Neural progenitor cell (in vitro differentiated cells): ENCODE measurements at regions not wholly inside any gene's neighbourhood (a gene's known extent, or its start where the extent isn't known, plus 50 kb on each side); places are given as distances from the start of the nearest gene placed in this dataset.

Experiments used
- DNase-seq: peaks from one replicate; pipeline ENCODE4 v3.0.0-alpha.2; 2016; ENCODE audit warnings: low spot score
- H2AFZ ChIP-seq: fragments of 200-600 bp; sonication (generic); replicated peaks from 2 replicates; pipeline ENCODE4 v1.6.1; 2016; ENCODE audit warnings: antibody characterized with exemption
- H3F3A ChIP-seq: fragments of 200-600 bp; sonication (generic); 2 replicates; pipeline ENCODE4 v1.6.1; 2016; ENCODE audit warnings: antibody characterized with exemption, low read depth
- H3K27ac ChIP-seq: fragments of 200-600 bp; sonication (generic); 2 replicates; pipeline ENCODE4 v1.5.1; 2016; ENCODE audit warnings: mild to moderate bottlenecking
- H3K27me3 ChIP-seq: fragments of 200-600 bp; sonication (generic); 2 replicates; pipeline ENCODE4 v1.6.1; 2016; ENCODE audit warnings: mild to moderate bottlenecking, moderate library complexity
- H3K36me3 ChIP-seq: fragments of 200-600 bp; sonication (generic); 2 replicates; pipeline ENCODE4 v1.5.1; 2016
- H3K4me1 ChIP-seq: fragments of 200-600 bp; sonication (generic); 2 replicates; pipeline ENCODE4 v1.6.1; 2016; ENCODE audit warnings: mixed run types
- H3K4me2 ChIP-seq: fragments of 200-600 bp; sonication (generic); 2 replicates; pipeline ENCODE4 v1.6.1; 2016
- H3K4me3 ChIP-seq: fragments of 200-600 bp; sonication (generic); 2 replicates; pipeline ENCODE4 v1.5.1; 2016
- H3K79me2 ChIP-seq: fragments of 200-600 bp; sonication (generic); 2 replicates; pipeline ENCODE4 v1.6.1; 2016; ENCODE audit warnings: low read depth
- H3K9ac ChIP-seq: fragments of 200-600 bp; sonication (generic); 2 replicates; pipeline ENCODE4 v1.6.1; 2016
- H3K9me3 ChIP-seq: fragments of 200-600 bp; sonication (generic); 2 replicates; pipeline ENCODE4 v1.5.1; 2016; ENCODE audit warnings: low read depth
- H4K20me1 ChIP-seq: fragments of 200-600 bp; sonication (generic); 2 replicates; pipeline ENCODE4 v1.6.1; 2016; ENCODE audit warnings: low read depth
- H3K27ac Mint-ChIP-seq: 3 replicates; pipeline ENCODE4 v1.8.0; 2021; ENCODE audit warnings: mixed read lengths
- H3K27me3 Mint-ChIP-seq: 2 replicates; pipeline ENCODE4 v1.8.0; 2022; ENCODE audit warnings: low read depth, mild to moderate bottlenecking, inconsistent platforms, moderate library complexity, mixed read lengths; ENCODE audit not compliant: insufficient read depth
- H3K36me3 Mint-ChIP-seq: 3 replicates; pipeline ENCODE4 v1.8.0; 2021; ENCODE audit warnings: mixed read lengths
- H3K4me1 Mint-ChIP-seq: 3 replicates; pipeline ENCODE4 v1.8.0; 2021; ENCODE audit warnings: mixed read lengths
- H3K4me3 Mint-ChIP-seq: 3 replicates; pipeline ENCODE4 v1.8.0; 2021; ENCODE audit warnings: mild to moderate bottlenecking, moderate library complexity, mixed read lengths
- H3K9me3 Mint-ChIP-seq: 3 replicates; pipeline ENCODE4 v1.8.0; 2020; ENCODE audit warnings: mixed read lengths
- EZH2 ChIP-seq: fragments of 200-600 bp; sonication (generic); IDR thresholded peaks from 2 replicates; pipeline ENCODE4 v1.6.1; 2017; ENCODE audit warnings: antibody characterized with exemption, mild to moderate bottlenecking, moderate library complexity
- EZH2phosphoT487 ChIP-seq: fragments of 200-600 bp; sonication (generic); IDR thresholded peaks from 2 replicates; pipeline ENCODE4 v1.6.1; 2017; ENCODE audit warnings: antibody characterized with exemption
- TF ChIP-seq, protein P1 (sequence below): fragments of 200-600 bp; sonication (generic); IDR thresholded peaks from 2 replicates; pipeline ENCODE4 v1.5.1; 2017; ENCODE audit warnings: antibody characterized with exemption, mild to moderate bottlenecking

DNA sequence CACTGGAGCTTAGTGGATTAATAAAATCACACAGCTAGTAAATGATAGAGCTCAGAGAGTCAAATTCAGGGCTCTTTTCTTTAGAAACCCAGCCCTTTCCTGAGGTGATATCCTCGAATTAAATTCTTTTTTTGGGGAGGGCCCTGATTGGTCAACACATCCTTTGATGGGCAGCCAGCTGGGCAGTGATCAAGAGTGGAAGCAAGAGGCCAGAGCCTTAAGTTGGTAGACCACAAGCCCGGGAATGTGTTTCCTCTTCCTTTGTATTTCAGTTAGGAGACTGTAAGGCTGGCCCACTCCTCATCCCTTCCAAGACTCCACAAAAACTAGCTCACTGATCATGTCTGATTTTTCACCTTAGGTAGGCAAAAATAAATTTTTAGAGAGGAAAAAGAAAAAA is 640.5 kb downstream of the DHX35 start:
- Mint-ChIP-seq H3K4me3 (no peak overlapping the region), H3K27ac (no peak overlapping the region), H3K27me3 (peaks cover 2% of the 10 kb centered on the region), H3K9me3 (no peaks in the 10 kb centered on the region), H3K36me3 (no peaks in the 10 kb centered on the region), H3K4me1 (peaks cover 7% of the 10 kb centered on the region)
- Histone ChIP-seq H2AFZ (peak overlapping the region; percentile 7), H3K9ac (no peak overlapping the region), H3K27ac (no peak overlapping the region), H3K4me2 (peak overlapping the region; percentile 25), H3K4me1 (peaks cover 13% of the 10 kb centered on the region), H3K79me2 (no peaks in the 10 kb centered on the region), H3K9me3 (no peaks in the 10 kb centered on the region), H3K27me3 (no peaks in the 10 kb centered on the region), H3F3A (no peaks in the 10 kb centered on the region), H3K4me3 (no peak overlapping the region), H3K36me3 (no peaks in the 10 kb centered on the region), H4K20me1 (no peaks in the 10 kb centered on the region)
- DNase-seq: no peak
- TF ChIP-seq EZH2phosphoT487 (no peak), EZH2 (no peak)
- TF ChIP-seq, protein P1, sequence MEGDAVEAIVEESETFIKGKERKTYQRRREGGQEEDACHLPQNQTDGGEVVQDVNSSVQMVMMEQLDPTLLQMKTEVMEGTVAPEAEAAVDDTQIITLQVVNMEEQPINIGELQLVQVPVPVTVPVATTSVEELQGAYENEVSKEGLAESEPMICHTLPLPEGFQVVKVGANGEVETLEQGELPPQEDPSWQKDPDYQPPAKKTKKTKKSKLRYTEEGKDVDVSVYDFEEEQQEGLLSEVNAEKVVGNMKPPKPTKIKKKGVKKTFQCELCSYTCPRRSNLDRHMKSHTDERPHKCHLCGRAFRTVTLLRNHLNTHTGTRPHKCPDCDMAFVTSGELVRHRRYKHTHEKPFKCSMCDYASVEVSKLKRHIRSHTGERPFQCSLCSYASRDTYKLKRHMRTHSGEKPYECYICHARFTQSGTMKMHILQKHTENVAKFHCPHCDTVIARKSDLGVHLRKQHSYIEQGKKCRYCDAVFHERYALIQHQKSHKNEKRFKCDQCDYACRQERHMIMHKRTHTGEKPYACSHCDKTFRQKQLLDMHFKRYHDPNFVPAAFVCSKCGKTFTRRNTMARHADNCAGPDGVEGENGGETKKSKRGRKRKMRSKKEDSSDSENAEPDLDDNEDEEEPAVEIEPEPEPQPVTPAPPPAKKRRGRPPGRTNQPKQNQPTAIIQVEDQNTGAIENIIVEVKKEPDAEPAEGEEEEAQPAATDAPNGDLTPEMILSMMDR: no peak

DNA sequence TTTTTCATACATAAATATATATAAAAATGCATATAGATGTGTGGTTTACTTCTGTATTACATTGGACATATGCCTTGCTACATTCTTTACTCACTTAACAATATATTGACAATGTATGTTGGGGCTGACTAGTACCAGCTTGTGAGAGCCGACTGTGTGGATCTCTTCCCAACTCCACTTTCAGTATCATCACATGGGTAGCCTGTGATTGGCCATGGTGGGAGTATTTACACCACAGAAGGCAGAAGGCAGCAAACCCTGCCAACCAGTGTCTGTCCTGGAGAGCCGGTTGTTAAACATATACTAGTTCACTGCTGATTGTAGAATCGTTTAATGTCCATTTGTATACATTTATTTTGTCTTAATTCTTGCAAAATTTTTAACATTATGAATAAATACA is 638.7 kb downstream of the DHX35 start:
- peaks cover 2% of the 10 kb centered on the region for H3K27me3 Mint-ChIP-seq
- H2AFZ ChIP-seq: no peak overlapping the region
- H3K36me3 Mint-ChIP-seq: no peaks in the 10 kb centered on the region

GRCh38 chr20:39600156-39600555 is 638.0 kb downstream of the DHX35 start:
- H3F3A ChIP-seq: no peaks in the 10 kb centered on the region
- no peak overlapping the region for H3K9ac ChIP-seq
- Mint-ChIP-seq H3K27ac (no peak overlapping the region), H3K9me3 (no peaks in the 10 kb centered on the region), H3K27me3 (peaks cover 2% of the 10 kb centered on the region), H3K4me1 (peaks cover 7% of the 10 kb centered on the region), H3K4me3 (no peak overlapping the region), H3K36me3 (no peaks in the 10 kb centered on the region)
- no peak overlapping the region for H3K4me2 ChIP-seq
- peaks cover 13% of the 10 kb centered on the region for H3K4me1 ChIP-seq
- no peaks in the 10 kb centered on the region for H3K36me3 ChIP-seq
- no peak overlapping the region for H2AFZ ChIP-seq
- no peaks in the 10 kb centered on the region for H3K9me3 ChIP-seq
- H3K27me3 ChIP-seq: no peaks in the 10 kb centered on the region
- H3K27ac ChIP-seq: no peak overlapping the region
- no peak for DNase-seq
- H3K79me2 ChIP-seq: no peaks in the 10 kb centered on the region
- H4K20me1 ChIP-seq: no peaks in the 10 kb centered on the region
- TF ChIP-seq, protein P1: no peak
- TF ChIP-seq EZH2: no peak
- TF ChIP-seq EZH2phosphoT487: no peak
- H3K4me3 ChIP-seq: no peak overlapping the region

More for the DNA sequence above, 638.7 kb downstream of the DHX35 start:
- no peak for TF ChIP-seq EZH2
- TF ChIP-seq, protein P1: no peak
- no peak for TF ChIP-seq EZH2phosphoT487
- H3K36me3 ChIP-seq: no peaks in the 10 kb centered on the region
- peaks cover 13% of the 10 kb centered on the region for H3K4me1 ChIP-seq
- Mint-ChIP-seq H3K9me3 (no peaks in the 10 kb centered on the region), H3K27ac (no peak overlapping the region), H3K4me1 (peaks cover 7% of the 10 kb centered on the region), H3K4me3 (no peak overlapping the region)
- no peak overlapping the region for H3K4me2 ChIP-seq
- H3K9me3 ChIP-seq: no peaks in the 10 kb centered on the region
- no peak overlapping the region for H3K4me3 ChIP-seq
- no peaks in the 10 kb centered on the region for H3K79me2 ChIP-seq
- H3K27ac ChIP-seq: no peak overlapping the region
- no peaks in the 10 kb centered on the region for H4K20me1 ChIP-seq
- DNase-seq: no peak
- no peaks in the 10 kb centered on the region for H3F3A ChIP-seq
- no peaks in the 10 kb centered on the region for H3K27me3 ChIP-seq
- H3K9ac ChIP-seq: no peak overlapping the region
